RWPE2 (cell line): ENCODE measurements at regions not wholly inside any gene's neighbourhood (a gene's known extent, or its start where the extent isn't known, plus 50 kb on each side); places are given as distances from the start of the nearest gene placed in this dataset.
"Not testable (repeated sequence)": the region's sequence is repeated elsewhere in the genome, so short reads cannot be mapped to it uniquely, and the experiment has no call there.

Experiments used
- ATAC-seq: fragments of 200-7000 bp; cut with Tn5 transposase; 3 replicates; pipeline ENCODE4 v1.9.1; 2021; ENCODE audit warnings: low read depth
- DNase-seq: peaks from one replicate; pipeline ENCODE4 v3.0.0-alpha.2; 2020; ENCODE audit warnings: low spot score
- H3K27ac ChIP-seq: fragments of 450-650 bp; 2 replicates; pipeline ENCODE4 v1.5.1; 2017; ENCODE audit warnings: mild to moderate bottlenecking; ENCODE audit not compliant: poor library complexity, severe bottlenecking
- H3K27me3 ChIP-seq: fragments of 250-450 bp; sonication (Bioruptor Pico); 2 replicates; pipeline ENCODE4 v1.5.1; 2021; ENCODE audit warnings: mild to moderate bottlenecking, moderate library complexity; ENCODE audit not compliant: insufficient read depth, poor library complexity, severe bottlenecking
- H3K36me3 ChIP-seq: fragments of 250-450 bp; sonication (Bioruptor Pico); 2 replicates; pipeline ENCODE4 v1.5.1; 2020; ENCODE audit warnings: low read depth, mild to moderate bottlenecking, moderate library complexity
- H3K4me1 ChIP-seq: fragments of 250-450 bp; sonication (Bioruptor Pico); 2 replicates; pipeline ENCODE4 v1.5.1; 2021; ENCODE audit warnings: mild to moderate bottlenecking, moderate library complexity; ENCODE audit not compliant: insufficient read depth, poor library complexity, severe bottlenecking
- H3K4me3 ChIP-seq: fragments of 250-450 bp; sonication (Bioruptor Pico); 2 replicates; pipeline ENCODE4 v1.5.1; 2021; ENCODE audit warnings: mild to moderate bottlenecking, moderate library complexity; ENCODE audit not compliant: severe bottlenecking
- H3K9me3 ChIP-seq: fragments of 250-450 bp; sonication (Bioruptor Pico); 2 replicates; pipeline ENCODE4 v1.5.1; 2021; ENCODE audit warnings: mild to moderate bottlenecking, moderate library complexity; ENCODE audit not compliant: severe bottlenecking
- CTCF ChIP-seq: fragments of 450-650 bp; IDR thresholded peaks from one replicate; pipeline ENCODE4 v1.5.1; 2017; ENCODE audit warnings: mild to moderate bottlenecking, moderate library complexity; ENCODE audit not compliant: poor library complexity, severe bottlenecking

GRCh38 chr2:53510401-53510800 lies 257.2 kb upstream of the CHAC2 start:
- Histone ChIP-seq H3K27me3 (no peaks in the 10 kb centered on the region), H3K9me3 (no peaks in the 10 kb centered on the region), H3K4me1 (peaks cover 4% of the 10 kb centered on the region), H3K4me3 (no peak overlapping the region), H3K36me3 (no peaks in the 10 kb centered on the region), H3K27ac (no peak overlapping the region)
- no peak for DNase-seq
- TF ChIP-seq CTCF: no peak
- ATAC-seq: no peak

- peaks cover 4% of the 10 kb centered on the region for H3K4me1 ChIP-seq
- DNase-seq (no peak), ATAC-seq (no peak)
- no peak overlapping the region for H3K4me3 ChIP-seq
- no peak overlapping the region for H3K27ac ChIP-seq
- no peaks in the 10 kb centered on the region for H3K36me3 ChIP-seq
- no peaks in the 10 kb centered on the region for H3K9me3 ChIP-seq
- TF ChIP-seq CTCF: no peak
- H3K27me3 ChIP-seq: no peaks in the 10 kb centered on the region
Observed at GRCh38 chr2:53509831-53510388, 257.7 kb upstream of the CHAC2 start.

GRCh38 chr2:53508667-53509066 lies 258.9 kb upstream of the CHAC2 start:
- no peaks in the 10 kb centered on the region for H3K36me3 ChIP-seq
- no peak for DNase-seq
- ATAC-seq: no peak
- no peaks in the 10 kb centered on the region for H3K27me3 ChIP-seq
- no peaks in the 10 kb centered on the region for H3K9me3 ChIP-seq
- no peak overlapping the region for H3K4me3 ChIP-seq
- peaks cover 4% of the 10 kb centered on the region for H3K4me1 ChIP-seq
- TF ChIP-seq CTCF: peak; percentile 7
- H3K27ac ChIP-seq: no peak overlapping the region

GRCh38 chr2:53507070-53507469 lies 260.5 kb upstream of the CHAC2 start:
- not testable (repeated sequence) for DNase-seq, H3K4me1 ChIP-seq, H3K36me3 ChIP-seq, H3K27me3 ChIP-seq, H3K27ac ChIP-seq, H3K9me3 ChIP-seq, H3K4me3 ChIP-seq, ATAC-seq

GRCh38 chr2:53505826-53506225 lies 261.8 kb upstream of the CHAC2 start:
- no peaks in the 10 kb centered on the region for H3K36me3 ChIP-seq

More at GRCh38 chr2:53505826-53506225, 261.8 kb upstream of the CHAC2 start:
- TF ChIP-seq CTCF: no peak
- ATAC-seq (no peak), DNase-seq (no peak)
- Histone ChIP-seq H3K9me3 (no peaks in the 10 kb centered on the region), H3K27ac (no peak overlapping the region), H3K27me3 (no peaks in the 10 kb centered on the region), H3K4me3 (no peak overlapping the region), H3K4me1 (no peaks in the 10 kb centered on the region)
